Parathyroid adenoma (tissue), 2 donors: ENCODE measurements at regions not wholly inside any gene's neighbourhood (a gene's known extent, or its start where the extent isn't known, plus 50 kb on each side); places are given as distances from the start of the nearest gene placed in this dataset.

ENCODE experiments used
- H2AFZ ChIP-seq: fragments of 300-600 bp; sonication (generic); one replicate; pipeline ENCODE4 v1.7.0; 2017; ENCODE audit warnings: antibody characterized with exemption, mild to moderate bottlenecking
- H3K27ac ChIP-seq: fragments of 300-600 bp; sonication (generic); one replicate; pipeline ENCODE4 v1.7.0; 2017
- H3K27me3 ChIP-seq: fragments of 300-600 bp; sonication (generic); one replicate; pipeline ENCODE4 v1.7.0; 2017; ENCODE audit warnings: low read length; ENCODE audit not compliant: control insufficient read depth, insufficient read depth
- H3K36me3 ChIP-seq: fragments of 300-600 bp; sonication (generic); one replicate; pipeline ENCODE4 v1.7.0; 2017; ENCODE audit warnings: low read length; ENCODE audit not compliant: control insufficient read depth, insufficient read depth
- H3K4me1 ChIP-seq: fragments of 300-600 bp; sonication (generic); one replicate; pipeline ENCODE4 v1.7.0; 2017; ENCODE audit warnings: control low read depth
- H3K4me2 ChIP-seq: fragments of 300-600 bp; sonication (generic); one replicate; pipeline ENCODE4 v1.7.0; 2017; ENCODE audit warnings: low read length
- H3K4me3 ChIP-seq: fragments of 300-600 bp; sonication (generic); one replicate; pipeline ENCODE4 v1.7.0; 2017; ENCODE audit warnings: low read depth, low read length
- H3K79me2 ChIP-seq: fragments of 300-600 bp; sonication (generic); one replicate; pipeline ENCODE4 v1.7.0; 2017; ENCODE audit warnings: control low read depth
- H3K9ac ChIP-seq: fragments of 300-600 bp; sonication (generic); one replicate; pipeline ENCODE4 v1.7.0; 2017; ENCODE audit warnings: mild to moderate bottlenecking
- H3K9me3 ChIP-seq: fragments of 300-600 bp; sonication (generic); one replicate; pipeline ENCODE4 v1.7.0; 2017; ENCODE audit warnings: low read length; ENCODE audit not compliant: control insufficient read depth
- CTCF ChIP-seq: fragments of 300-600 bp; sonication (generic); IDR thresholded peaks from one replicate; pipeline ENCODE4 v1.7.0; 2017; ENCODE audit warnings: antibody characterized with exemption, mild to moderate bottlenecking
- donor health status: primary hyperparathyroidism.

DNA sequence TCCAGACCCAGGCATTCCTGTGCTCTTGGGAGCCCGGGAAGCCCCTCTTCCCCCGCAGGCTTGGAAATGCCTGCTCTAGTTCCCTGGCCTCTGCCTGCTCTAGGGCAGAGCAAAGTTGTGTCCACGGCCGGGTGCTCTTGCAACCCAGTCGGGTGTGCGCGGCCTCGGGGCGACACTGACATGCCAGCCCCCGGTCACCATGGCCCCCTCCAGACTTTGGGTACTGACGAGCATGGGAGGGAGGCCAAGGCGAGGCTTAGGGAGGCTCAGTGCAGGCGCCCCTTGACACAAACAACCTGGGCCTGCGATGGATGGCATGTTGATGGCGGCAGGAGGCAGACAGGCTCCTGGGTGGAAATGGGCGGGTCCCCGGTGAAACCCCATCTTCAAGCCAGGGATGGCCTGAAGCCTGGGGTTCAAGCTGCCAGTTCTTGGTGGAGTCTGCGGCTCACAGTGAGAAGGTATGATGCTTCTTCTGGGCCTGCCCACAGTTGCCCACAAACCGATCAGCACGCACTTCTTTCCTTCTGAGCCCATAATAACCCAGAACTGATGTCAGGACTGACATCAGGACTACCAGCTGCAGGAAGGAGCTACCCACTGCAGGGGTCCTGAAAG, 689.9 kb downstream of the DSC3 start:
- Histone ChIP-seq H3K27ac (no peak overlapping the region), H3K9ac (no peak overlapping the region), H3K4me1 (no peaks in the 10 kb centered on the region), H3K4me2 (no peak overlapping the region), H2AFZ (no peak overlapping the region), H3K9me3 (no peaks in the 10 kb centered on the region), H3K79me2 (no peaks in the 10 kb centered on the region), H3K4me3 (no peak overlapping the region), H3K27me3 (no peaks in the 10 kb centered on the region), H3K36me3 (no peaks in the 10 kb centered on the region)
- TF ChIP-seq CTCF, result no peak

- TF ChIP-seq CTCF, result no peak
- Histone ChIP-seq H3K79me2 (no peaks in the 10 kb centered on the region), H3K9ac (no peak overlapping the region), H3K9me3 (no peaks in the 10 kb centered on the region), H3K27ac (no peak overlapping the region), H3K27me3 (no peaks in the 10 kb centered on the region), H2AFZ (no peak overlapping the region), H3K4me3 (no peak overlapping the region), H3K4me2 (no peak overlapping the region), H3K36me3 (no peaks in the 10 kb centered on the region), H3K4me1 (no peaks in the 10 kb centered on the region)
Measured at GRCh38 chr18:30350263-30350662, 692.3 kb downstream of the DSC3 start.

GRCh38 chr18:30343090-30343489, 699.5 kb downstream of the DSC3 start:
- H3K9me3 ChIP-seq, result no peaks in the 10 kb centered on the region
- H3K4me3 ChIP-seq, result no peak overlapping the region
- H3K27me3 ChIP-seq, result no peaks in the 10 kb centered on the region
- H3K36me3 ChIP-seq, result no peaks in the 10 kb centered on the region
- no peak overlapping the region for H2AFZ ChIP-seq
- no peak for TF ChIP-seq CTCF
- H3K4me1 ChIP-seq, result no peaks in the 10 kb centered on the region
- H3K4me2 ChIP-seq, result no peak overlapping the region
- no peaks in the 10 kb centered on the region for H3K79me2 ChIP-seq
- no peak overlapping the region for H3K9ac ChIP-seq
- H3K27ac ChIP-seq, result no peak overlapping the region

DNA sequence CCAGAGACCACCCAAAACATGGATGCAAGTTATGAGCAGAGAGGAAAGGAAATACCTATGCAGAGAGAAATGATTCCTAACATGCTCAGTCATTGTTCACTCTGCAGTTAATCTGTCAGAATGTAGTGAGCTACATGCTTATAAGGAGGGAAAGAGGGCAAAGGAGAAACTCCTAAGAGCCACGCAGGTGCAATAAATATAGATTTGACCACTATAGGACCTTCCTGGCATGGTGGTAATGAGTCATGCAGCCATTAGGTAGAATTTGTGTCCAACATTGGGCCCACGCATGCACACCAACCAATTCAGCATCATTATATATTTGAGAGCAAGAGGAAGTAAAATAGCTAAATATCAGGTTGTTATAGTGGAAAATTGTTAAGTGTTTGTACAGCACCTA, 699.9 kb downstream of the DSC3 start:
- Histone ChIP-seq H3K27ac (no peak overlapping the region), H3K4me2 (no peak overlapping the region), H3K4me3 (no peak overlapping the region), H3K27me3 (no peaks in the 10 kb centered on the region), H3K9ac (no peak overlapping the region), H3K4me1 (no peaks in the 10 kb centered on the region), H3K9me3 (no peaks in the 10 kb centered on the region), H3K36me3 (no peaks in the 10 kb centered on the region), H3K79me2 (no peaks in the 10 kb centered on the region), H2AFZ (no peak overlapping the region)
- TF ChIP-seq CTCF, result no peak

GRCh38 chr18:30334781-30335180, 707.8 kb downstream of the DSC3 start:
- Histone ChIP-seq H3K4me1 (no peaks in the 10 kb centered on the region), H3K4me2 (no peak overlapping the region), H3K9ac (no peak overlapping the region), H3K36me3 (no peaks in the 10 kb centered on the region), H3K27me3 (no peaks in the 10 kb centered on the region), H3K79me2 (no peaks in the 10 kb centered on the region), H3K9me3 (no peaks in the 10 kb centered on the region), H2AFZ (no peak overlapping the region), H3K4me3 (no peak overlapping the region), H3K27ac (no peak overlapping the region)
- no peak for TF ChIP-seq CTCF
